HG03175 (cell line): ENCODE measurements at regions not wholly inside any gene's neighbourhood (a gene's known extent, or its start where the extent isn't known, plus 50 kb on each side); places are given as distances from the start of the nearest gene placed in this dataset.
"Not testable (repeated sequence)": the region's sequence is repeated elsewhere in the genome, so short reads cannot be mapped to it uniquely, and the experiment has no call there.

Experiments
- ATAC-seq: cut with Tn5 transposase; IDR thresholded peaks from one replicate; pipeline ENCODE4 v1.9.1; 2021; ENCODE audit warnings: mild to moderate bottlenecking, moderate library complexity; ENCODE audit not compliant: unreplicated experiment

GRCh38 chr2:234251326-234252271 is 201.1 kb downstream of the SPP2 start:
- ATAC-seq, result no peak

- no peak for ATAC-seq
Observed at GRCh38 chr2:234250926-234251325, 200.4 kb downstream of the SPP2 start.

GRCh38 chr2:234249873-234250272 is 199.4 kb downstream of the SPP2 start:
- ATAC-seq, result no peak

- no peak for ATAC-seq
Observed at GRCh38 chr2:234249034-234249735, 198.7 kb downstream of the SPP2 start.

GRCh38 chr2:234248213-234248710 is 197.8 kb downstream of the SPP2 start:
- not testable (repeated sequence) for ATAC-seq

- no peak for ATAC-seq
Observed at GRCh38 chr2:234247453-234248180, 197.1 kb downstream of the SPP2 start.

- ATAC-seq, result no peak
Observed at GRCh38 chr2:234245945-234246344, 195.4 kb downstream of the SPP2 start.

- no peak for ATAC-seq
Observed at GRCh38 chr2:234243871-234244565, 193.5 kb downstream of the SPP2 start.

- ATAC-seq, result no peak
Observed at GRCh38 chr2:234242459-234242836, 191.9 kb downstream of the SPP2 start.

GRCh38 chr2:234241656-234242458 is 191.4 kb downstream of the SPP2 start:
- no peak for ATAC-seq

GRCh38 chr2:234240917-234241316 is 190.4 kb downstream of the SPP2 start:
- no peak for ATAC-seq

GRCh38 chr2:234235191-234235590 is 184.7 kb downstream of the SPP2 start:
- ATAC-seq, result no peak

GRCh38 chr2:234231460-234231859 is 181.0 kb downstream of the SPP2 start:
- no peak for ATAC-seq

- no peak for ATAC-seq
Observed at GRCh38 chr2:234219046-234219310, 168.5 kb downstream of the SPP2 start.

GRCh38 chr2:234218266-234219045 is 168.0 kb downstream of the SPP2 start:
- no peak for ATAC-seq

- ATAC-seq, result no peak
Observed at GRCh38 chr2:234212534-234212933, 162.0 kb downstream of the SPP2 start.

GRCh38 chr2:234211797-234212196 is 161.3 kb downstream of the SPP2 start:
- no peak for ATAC-seq

GRCh38 chr2:234206738-234207137 is 156.2 kb downstream of the SPP2 start:
- no peak for ATAC-seq

- no peak for ATAC-seq
Observed at GRCh38 chr2:234204480-234204879, 154.0 kb downstream of the SPP2 start.
